GM19238 (cell line): ENCODE measurements at regions not wholly inside any gene's neighbourhood (a gene's known extent, or its start where the extent isn't known, plus 50 kb on each side); places are given as distances from the start of the nearest gene placed in this dataset.

Source experiments
- DNase-seq: peaks from one replicate; pipeline ENCODE4 v3.0.0; 2011; ENCODE audit warnings: low spot score; ENCODE audit not compliant: insufficient read length

- DNase-seq: no peak
Observed at GRCh38 chr6:137271245-137272183, 52.3 kb upstream of the IFNGR1 start.

DNA sequence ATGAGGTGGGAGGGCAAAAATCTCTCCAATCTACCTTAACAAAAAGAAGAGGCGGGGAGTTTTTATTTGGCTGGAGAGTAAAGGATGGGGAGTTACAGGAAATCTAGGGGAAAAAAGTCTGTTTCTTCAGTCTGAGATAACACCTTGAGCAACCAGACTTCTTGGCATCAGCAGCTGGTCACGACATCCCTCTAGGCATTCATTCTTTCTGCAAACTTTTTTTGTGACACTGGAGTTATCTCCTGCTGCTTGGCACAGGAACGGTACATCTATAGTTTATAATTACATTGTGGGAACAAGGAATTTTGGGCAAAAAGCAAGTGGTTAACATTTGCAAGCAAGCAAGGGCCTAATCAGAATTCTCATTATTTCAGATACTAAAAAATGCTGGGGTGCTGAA is 50.6 kb upstream of the IFNGR1 start:
- DNase-seq: no peak

- DNase-seq: no peak
Observed at GRCh38 chr6:137269347-137269746, 50.2 kb upstream of the IFNGR1 start.
